GM21576 (cell line): ENCODE measurements at regions not wholly inside any gene's neighbourhood (a gene's known extent, or its start where the extent isn't known, plus 50 kb on each side); places are given as distances from the start of the nearest gene placed in this dataset.
"Not testable (repeated sequence)": the region's sequence is repeated elsewhere in the genome, so short reads cannot be mapped to it uniquely, and the experiment has no call there.

Experiments used
- ATAC-seq: cut with Tn5 transposase; IDR thresholded peaks from one replicate; pipeline ENCODE4 v1.9.1; 2021; ENCODE audit warnings: mild to moderate bottlenecking, moderate library complexity; ENCODE audit not compliant: unreplicated experiment

GRCh38 chr5:91632871-91633270 lies 249.8 kb upstream of the ARRDC3 start:
- ATAC-seq = no peak

- ATAC-seq = no peak
Measured at GRCh38 chr5:91611746-91612145, 228.6 kb upstream of the ARRDC3 start.

- ATAC-seq = no peak
Measured at GRCh38 chr5:91607675-91608074, 224.6 kb upstream of the ARRDC3 start.

GRCh38 chr5:91599863-91600262 lies 216.7 kb upstream of the ARRDC3 start:
- no peak for ATAC-seq

- ATAC-seq = no peak
Measured at GRCh38 chr5:91598216-91598615, 215.1 kb upstream of the ARRDC3 start.

- ATAC-seq = no peak
Measured at GRCh38 chr5:91595424-91595823, 212.3 kb upstream of the ARRDC3 start.

- no peak for ATAC-seq
Measured at GRCh38 chr5:91591076-91591475, 208.0 kb upstream of the ARRDC3 start.

GRCh38 chr5:91586232-91586631 lies 203.1 kb upstream of the ARRDC3 start:
- ATAC-seq = no peak

- ATAC-seq = no peak
Measured at GRCh38 chr5:91584352-91584751, 201.2 kb upstream of the ARRDC3 start.

GRCh38 chr5:91566012-91566411 lies 182.9 kb upstream of the ARRDC3 start:
- not testable (repeated sequence) for ATAC-seq

- no peak for ATAC-seq
Measured at GRCh38 chr5:91562922-91563321, 179.8 kb upstream of the ARRDC3 start.

GRCh38 chr5:91541696-91542095 lies 158.6 kb upstream of the ARRDC3 start:
- no peak for ATAC-seq

- ATAC-seq = no peak
Measured at GRCh38 chr5:91538179-91538578, 155.1 kb upstream of the ARRDC3 start.

GRCh38 chr5:91535499-91535898 lies 152.4 kb upstream of the ARRDC3 start:
- ATAC-seq = no peak

- no peak for ATAC-seq
Measured at GRCh38 chr5:91534332-91534731, 151.2 kb upstream of the ARRDC3 start.

- ATAC-seq = no peak
Measured at GRCh38 chr5:91532779-91533178, 149.7 kb upstream of the ARRDC3 start.

- no peak for ATAC-seq
Measured at GRCh38 chr5:91532281-91532680, 149.2 kb upstream of the ARRDC3 start.

- ATAC-seq = no peak
Measured at GRCh38 chr5:91528831-91529230, 145.7 kb upstream of the ARRDC3 start.

- no peak for ATAC-seq
Measured at GRCh38 chr5:91521785-91522184, 138.7 kb upstream of the ARRDC3 start.

GRCh38 chr5:91521334-91521733 lies 138.2 kb upstream of the ARRDC3 start:
- no peak for ATAC-seq

- no peak for ATAC-seq
Measured at GRCh38 chr5:91514400-91514799, 131.3 kb upstream of the ARRDC3 start.

GRCh38 chr5:91503321-91503720 lies 120.2 kb upstream of the ARRDC3 start:
- no peak for ATAC-seq

- no peak for ATAC-seq
Measured at GRCh38 chr5:91500758-91501157, 117.6 kb upstream of the ARRDC3 start.
